SHP77 treated with DMSO at 0.1 percent for 48 hours (cell line): ENCODE measurements at regions not wholly inside any gene's neighbourhood (a gene's known extent, or its start where the extent isn't known, plus 50 kb on each side); places are given as distances from the start of the nearest gene placed in this dataset.
"Not testable (repeated sequence)": the region's sequence is repeated elsewhere in the genome, so short reads cannot be mapped to it uniquely, and the experiment has no call there.

Experiments
- DNase-seq: peaks from one replicate; lab custom pipeline; 2025; lab: John Stamatoyannopoulos, UW

DNA sequence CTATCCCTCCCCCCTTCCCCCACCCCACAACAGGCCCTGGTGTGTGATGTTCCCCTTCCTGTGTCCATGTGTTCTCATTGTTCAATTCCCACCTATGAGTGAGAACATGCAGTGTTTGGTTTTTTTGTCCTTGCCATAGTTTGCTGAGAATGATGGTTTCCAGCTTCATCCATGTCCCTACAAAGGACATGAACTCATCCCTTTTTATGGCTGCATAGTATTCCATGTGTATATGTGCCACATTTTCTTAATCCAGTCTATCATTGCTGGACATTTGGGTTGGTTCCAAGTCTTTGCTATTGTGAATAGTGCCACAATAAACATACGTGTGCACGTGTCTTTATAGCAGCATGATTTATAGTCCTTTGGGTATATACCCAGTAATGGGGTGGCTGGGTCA lies 52.3 kb upstream of the MAN1A2 start:
- not testable (repeated sequence) for DNase-seq

DNA sequence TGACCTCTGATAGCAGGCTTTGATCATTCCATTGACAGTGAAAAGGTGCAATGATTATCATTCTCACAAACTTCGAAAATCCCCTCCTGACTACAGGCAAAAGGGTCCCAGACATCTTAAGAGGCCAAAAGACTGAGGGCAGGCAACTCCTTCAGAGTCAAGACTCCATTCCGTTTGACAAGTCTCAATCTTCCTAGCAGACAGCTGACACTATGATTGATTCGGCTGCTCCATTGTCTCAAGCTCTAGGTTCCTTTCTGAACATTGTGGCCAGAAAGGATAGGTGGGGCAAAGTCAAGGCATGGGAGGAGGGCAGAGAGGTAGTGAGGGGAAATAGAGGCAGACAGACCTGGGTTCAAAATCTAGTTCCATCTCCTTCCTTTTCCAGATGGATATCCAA lies 53.7 kb upstream of the MAN1A2 start:
- DNase-seq, result no peak

DNA sequence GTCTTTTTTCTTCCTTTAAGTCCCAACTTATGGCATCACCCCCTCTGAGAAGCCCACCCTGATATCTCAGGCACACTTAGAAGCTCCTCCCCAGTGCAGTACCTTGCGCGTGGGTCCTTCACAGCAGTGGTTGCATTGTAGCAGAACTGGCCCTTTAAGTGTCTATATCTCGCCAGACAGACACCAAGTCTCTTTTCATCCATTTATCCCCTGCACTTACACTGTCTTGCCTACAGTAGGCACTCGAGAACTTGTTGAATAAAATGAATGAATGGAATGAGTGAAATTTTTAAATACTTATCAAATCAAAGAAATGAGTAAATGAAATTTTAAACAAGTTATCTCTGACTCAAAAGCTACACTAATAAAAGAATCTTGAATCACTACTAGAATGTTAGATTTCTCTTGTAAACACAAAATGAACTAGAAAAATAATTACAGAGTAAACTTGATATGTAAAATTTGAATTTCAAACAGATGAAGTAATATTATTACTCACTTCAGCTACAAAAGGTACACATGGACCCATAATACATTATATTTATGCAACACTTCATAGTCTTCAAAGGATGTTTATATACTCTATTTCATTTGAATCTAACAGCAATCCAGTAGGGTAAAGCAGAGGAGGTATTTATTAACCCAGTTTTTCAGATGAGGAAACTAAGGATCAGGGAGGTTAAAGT lies 54.7 kb upstream of the MAN1A2 start:
- peak; percentile 0 for DNase-seq

DNA sequence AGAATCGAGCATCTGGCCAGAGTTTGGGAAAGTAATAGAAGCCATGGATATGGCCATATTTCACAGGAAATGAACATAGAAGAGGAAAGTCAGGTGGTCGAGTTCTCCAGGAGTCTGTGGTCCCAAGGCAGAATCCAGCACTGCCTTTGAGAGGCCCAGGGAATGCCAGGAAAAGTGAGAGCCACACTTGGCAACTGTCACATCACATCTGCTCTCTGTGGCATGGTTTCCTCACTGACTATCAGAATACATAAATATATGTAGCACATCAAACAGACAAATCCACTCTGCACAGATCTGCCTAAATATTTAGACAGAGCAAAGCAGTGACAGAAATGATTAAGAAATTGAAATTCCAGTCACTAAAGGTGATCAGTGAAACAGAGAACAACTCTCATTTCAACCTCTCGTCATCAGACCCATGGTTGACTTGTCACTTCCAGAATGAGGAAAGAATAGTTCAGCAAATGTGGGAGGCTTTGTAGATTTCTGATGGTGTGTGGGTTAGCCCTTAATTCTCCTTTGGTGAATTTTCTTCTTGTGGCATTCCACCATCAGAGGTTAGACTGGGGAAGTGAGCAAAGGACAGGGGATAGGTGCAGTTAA lies 58.8 kb upstream of the MAN1A2 start:
- no peak for DNase-seq

DNA sequence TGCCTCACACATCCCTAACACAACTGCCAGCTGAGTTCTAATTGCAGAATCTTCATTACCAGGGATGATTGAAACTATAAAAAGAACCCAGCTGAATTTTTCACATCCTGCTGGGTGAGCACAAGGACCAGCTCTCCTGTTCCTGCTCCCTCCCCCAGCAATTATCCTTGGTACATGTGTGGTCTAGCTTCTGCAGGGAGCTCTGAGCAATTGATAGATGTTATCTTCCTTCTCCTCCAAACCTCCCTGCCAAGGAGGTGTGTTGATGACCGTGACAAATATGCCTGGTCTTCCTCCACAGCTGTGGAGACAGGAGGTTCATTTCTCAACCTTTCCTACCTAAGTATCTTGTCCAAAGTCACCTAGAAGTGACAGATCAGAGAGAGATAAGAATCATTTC lies 65.3 kb upstream of the MAN1A2 start:
- no peak for DNase-seq

DNA sequence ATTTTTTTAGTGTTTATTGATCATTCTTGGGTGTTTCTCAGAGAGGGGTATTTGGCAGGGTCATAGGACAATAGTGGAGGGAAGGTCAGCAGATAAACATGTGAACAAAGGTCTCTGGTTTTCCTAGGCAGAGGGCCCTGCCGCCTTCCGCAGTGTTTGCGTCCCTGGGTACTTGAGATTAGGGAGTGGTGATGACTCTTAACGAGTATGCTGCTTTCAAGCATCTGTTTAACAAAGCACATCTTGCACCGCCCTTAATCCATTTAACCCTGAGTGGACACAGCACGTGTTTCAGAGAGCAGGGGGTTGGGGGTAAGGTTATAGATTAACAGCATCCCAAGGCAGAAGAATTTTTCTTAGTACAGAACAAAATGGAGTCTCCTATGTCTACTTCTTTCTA lies 67.1 kb upstream of the MAN1A2 start:
- not testable (repeated sequence) for DNase-seq

DNA sequence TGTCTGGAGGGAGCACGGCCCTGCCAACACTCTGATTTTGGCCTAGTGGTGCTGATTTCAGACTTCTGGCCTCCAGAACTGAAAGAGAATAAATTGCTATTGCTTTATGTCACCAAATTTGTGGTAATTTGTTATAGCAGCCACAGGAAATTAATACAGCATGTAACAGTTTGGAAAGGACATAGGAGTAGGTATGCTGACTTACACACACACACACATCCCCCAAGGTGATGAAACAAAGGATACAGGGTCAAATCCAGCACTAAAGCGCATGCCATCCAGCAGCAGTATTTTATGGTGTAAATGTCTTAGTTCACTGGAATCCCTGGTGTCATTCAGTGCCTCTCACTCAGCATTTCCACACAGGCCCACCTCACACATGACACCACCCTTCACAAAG lies 72.2 kb upstream of the MAN1A2 start:
- DNase-seq, result no peak

DNA sequence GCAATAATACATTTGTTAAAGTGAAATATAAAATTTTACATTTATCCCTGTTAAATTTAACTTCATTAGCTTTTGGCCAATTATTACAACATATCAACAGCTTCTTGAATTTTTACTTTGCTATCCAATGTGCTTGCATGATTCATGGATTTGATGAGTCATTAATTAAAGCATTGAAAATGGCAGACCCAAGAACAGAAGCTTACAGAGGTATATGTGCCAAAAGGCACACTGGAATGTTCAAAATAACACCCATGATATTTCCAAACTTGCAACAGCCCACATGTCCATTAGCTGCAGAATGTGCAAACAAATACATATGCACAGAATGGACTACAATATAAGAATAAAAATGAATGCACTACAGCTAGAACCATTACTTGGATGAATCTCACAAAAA lies 76.4 kb upstream of the MAN1A2 start:
- no peak for DNase-seq

DNA sequence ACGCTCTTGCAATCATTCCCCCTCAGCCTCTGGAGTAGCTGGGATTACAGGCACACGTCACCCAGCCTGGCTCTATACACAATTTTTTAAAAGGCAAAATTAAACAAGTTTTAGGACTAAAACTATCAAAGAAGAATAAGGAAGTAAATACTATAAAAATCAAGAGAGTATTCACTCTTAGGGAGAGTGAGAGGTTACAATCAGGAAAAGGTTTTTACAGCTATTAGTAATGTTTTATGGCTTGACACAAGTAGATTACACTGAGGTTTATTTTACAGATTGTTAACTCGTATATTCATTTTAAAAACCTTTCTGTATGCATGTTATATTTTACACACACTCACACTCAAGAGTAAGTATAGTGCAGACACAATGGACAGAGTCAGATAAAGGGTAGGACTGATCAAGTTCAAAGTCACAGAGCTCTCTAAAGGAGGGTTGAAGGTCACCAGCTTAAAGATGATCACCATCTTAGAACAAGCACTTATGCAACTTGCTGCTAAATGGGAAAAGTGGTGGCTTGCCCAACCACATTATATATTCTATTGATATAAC lies 77.9 kb upstream of the MAN1A2 start:
- DNase-seq, result no peak

DNA sequence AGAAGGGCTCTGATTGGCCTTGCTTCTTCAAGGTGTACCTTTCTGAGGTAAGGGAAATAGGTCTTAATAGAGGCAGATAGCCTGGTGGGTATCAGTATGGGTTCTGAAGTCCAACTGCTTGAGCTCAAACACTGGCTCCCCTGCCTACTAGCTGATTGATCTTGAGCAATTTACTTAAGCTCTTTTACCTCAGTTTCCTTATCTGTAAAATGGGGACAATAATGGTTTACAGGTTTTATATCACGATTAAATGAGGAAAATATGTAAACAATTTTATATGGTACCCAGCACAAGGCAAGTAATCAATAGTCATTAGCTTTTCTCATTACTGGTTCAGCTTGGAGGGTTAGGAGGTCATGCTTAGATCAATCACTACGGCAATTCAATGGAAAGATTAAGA lies 75.8 kb upstream of the VTCN1 start:
- no peak for DNase-seq

DNA sequence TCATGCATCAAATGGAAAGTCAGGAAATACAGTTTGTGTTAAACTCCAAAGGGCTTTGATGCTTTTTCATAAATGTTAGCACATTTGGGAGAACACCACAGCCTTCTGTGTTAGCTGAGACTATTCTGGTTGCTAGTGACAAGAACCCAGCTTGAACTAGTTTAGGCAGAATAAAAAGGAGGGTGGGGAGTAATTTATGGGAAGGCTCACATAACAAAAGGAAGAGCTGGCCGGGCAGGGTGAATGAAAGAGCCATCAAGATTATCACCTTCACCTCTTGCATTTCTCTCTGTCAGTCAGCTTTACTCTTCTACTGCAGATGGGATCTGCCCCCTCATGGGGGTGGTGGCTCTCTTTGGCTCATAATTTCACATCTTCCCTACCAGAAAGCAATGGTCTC lies 75.4 kb upstream of the VTCN1 start:
- DNase-seq, result no peak

DNA sequence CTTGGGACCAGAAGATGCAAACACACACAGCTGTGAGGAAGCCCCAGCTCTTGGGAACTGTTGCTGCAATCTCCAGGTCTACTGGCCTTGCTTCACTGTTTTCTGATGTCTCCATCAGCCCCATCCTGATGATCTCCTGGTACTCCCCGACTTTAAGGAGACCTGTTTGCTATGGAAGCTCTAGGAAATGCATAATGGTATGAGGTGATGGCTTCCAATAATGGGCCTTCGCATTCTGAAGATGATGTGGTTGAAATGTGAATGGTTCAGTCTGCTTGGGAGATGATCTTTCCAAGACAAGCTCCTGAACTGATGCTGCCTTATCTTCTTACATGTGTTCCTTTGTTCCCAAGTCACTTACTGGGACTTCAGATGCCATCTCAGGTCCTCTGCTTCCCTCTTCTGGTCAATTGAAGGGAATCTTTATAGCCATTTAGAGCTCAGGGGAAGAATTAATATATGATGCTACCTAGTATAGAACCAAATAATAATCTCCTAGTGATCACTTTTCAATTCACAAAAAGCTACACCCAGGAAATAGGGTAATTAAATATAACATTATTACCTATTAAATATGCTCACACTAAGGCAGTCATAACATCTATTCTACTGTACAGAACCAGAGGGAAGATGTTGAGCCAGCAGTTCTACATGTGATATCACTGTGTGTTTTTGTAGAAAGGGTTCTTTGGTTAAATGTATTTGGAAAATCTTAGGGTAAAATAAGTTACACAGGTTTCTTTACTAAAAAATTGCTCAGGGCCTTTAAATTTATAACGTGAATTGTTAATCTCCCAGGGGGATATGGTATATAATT lies 73.9 kb upstream of the VTCN1 start:
- peak; percentile 5 for DNase-seq

DNA sequence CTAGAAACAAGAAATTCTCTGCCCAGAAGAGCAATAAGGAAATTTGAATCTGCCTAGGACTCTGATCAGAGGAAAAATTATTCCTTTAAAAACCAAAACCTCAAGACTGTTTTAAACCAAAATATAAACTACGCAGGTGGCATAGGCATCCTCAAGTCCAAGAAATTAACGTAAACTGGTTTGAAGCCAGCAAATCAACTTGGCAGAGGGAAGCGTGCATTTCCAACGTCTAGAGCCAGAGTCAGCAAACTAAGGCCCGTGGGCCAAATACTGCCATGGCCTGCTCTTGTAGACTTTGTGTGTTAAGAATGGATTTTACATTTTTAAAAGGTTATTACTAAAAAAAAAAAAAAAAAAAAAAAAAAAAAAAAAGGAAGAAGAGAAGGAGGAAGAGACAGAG lies 67.8 kb upstream of the VTCN1 start:
- no peak for DNase-seq

DNA sequence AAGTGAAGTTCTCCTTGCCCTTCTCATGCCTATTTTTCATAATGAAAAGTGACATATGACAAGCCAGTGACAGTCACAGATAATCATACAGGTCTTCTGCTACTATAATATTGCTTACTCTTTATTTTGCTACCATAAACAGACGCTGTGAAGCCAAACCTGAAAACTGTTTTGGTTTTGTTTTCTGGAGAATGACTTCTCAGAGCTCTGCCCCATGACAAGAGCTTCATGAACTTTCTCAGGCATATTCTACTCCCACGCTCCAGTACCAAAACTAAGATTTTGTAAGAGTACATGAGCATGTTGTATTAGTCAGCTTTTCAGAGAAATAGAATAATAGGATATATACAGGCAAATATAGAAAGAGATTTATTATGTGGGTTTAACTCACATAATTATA lies 64.3 kb upstream of the VTCN1 start:
- DNase-seq, result no peak

DNA sequence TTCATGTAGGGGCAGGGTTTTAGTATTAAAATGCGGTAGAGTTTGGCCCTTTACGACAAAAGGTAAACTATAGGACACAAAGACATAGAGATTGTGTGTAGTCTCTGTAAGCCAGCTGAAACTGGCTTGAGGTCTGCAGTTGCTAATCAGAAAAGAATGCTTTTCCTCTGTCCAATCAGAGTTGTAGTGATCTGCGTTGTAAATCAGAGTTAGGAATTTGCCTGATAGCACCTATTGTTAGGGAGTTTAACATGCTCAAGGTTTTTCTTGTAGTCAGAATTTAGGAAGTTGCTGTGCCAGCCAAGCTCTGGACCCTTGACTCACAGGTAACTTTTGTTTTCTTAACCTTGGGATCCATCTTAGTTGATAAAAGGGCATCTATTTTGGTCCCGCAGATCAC lies 61.2 kb upstream of the VTCN1 start:
- no peak for DNase-seq

DNA sequence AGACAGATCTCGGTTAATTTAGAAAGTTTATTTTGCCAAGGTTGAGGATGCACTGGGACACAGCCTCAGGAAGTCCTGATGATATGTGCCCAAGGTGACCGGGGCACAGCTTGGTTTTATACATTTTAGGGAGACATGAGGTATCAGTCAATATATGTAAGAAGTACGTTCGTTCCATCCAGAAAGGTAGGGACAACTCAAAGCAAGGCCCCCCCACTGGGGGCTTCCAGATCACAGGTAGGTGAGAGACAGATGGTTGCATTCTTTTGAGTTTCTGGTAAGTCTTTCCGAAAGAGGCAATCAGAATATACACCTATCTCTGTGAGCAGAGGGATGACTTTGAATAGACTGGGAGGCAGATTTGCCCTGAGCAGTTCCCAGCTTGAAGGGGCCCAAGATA lies 60.4 kb upstream of the VTCN1 start:
- no peak for DNase-seq

DNA sequence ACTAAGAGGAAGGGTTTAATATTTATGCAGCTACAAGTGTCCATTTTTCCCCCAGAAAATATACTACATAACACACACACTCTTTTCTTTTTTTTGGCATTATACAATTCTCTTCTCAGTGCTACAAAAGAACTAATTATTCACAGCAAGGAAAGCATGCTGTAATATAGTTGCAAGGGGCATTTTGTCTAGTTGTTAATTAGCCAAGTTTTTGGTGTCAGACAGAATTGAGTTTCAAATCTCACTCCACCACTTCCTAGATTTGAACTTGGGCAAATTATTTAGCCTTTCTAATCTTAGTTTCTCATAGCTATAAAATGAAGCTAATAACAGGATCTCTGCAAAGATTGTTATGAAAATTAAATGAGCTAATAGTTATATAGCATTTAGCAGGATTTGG lies 60.0 kb upstream of the VTCN1 start:
- no peak for DNase-seq

DNA sequence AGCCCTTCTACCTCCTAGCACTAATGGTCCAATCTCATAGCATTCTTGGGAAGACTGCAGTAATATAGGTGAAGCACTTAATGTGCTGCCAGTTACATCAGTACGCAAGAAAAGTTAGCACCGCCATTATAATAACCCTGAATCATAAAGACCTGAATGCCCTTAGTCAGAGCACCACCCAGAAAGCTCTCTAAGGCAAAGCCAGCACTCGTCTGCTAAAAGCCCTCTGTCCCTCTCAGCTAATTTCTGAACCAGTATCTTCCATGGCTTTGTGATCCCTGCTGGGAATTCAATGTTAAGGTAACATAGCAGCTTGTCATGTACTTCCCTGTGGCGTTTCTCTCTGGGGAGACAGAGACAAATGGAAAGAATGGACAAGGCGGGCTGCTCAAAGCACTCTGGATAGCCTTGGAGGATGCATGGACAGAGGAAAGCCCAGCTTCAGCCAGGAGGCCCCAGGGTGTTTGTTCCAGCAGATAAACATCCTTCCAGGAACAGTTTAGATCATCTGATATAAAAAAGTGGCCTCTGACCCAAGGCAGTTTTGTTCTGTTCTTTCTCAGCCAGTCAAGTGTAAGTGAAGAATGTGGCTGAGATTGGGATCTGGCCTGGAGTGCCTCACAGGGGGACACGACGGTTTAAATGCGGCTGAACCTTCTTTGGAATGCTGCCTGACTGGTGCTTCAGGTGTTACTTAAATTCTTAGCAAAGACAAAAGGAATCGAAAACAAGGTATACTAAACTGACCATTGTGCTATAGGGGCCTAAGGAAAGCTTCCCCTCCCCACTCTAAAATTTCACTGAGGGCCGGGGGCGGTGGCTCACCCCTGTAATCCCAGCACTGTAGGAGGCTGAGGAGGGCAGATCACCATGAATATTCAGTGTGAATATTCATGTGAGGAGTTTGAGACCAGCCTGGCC lies 58.1 kb upstream of the VTCN1 start:
- DNase-seq, result no peak

DNA sequence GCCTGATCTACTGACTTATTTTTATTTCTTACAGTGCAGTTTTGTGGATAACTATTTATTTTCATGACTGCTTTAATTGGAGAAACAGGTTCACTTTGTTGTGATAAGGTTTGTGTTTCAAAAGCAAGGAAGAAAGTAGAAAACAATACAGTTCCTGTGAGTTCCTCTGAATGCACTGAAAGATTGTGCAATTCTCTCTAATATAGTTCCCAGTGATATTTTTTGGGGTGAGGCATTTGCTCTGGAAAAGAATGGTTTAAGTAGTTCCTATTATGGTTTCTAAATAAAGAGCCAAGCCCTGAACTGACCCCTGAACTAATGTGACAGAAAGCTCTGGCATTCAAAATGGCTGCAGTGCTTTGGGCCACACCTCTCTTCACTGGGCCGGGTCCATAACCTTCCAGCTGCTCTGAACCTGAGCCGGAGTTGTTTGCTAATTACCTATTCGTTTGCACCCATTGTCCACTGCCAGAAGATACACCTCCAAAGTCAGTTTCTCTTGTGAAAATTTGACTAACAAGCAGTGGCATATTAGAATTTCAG lies 56.6 kb upstream of the VTCN1 start:
- DNase-seq, result no peak

DNA sequence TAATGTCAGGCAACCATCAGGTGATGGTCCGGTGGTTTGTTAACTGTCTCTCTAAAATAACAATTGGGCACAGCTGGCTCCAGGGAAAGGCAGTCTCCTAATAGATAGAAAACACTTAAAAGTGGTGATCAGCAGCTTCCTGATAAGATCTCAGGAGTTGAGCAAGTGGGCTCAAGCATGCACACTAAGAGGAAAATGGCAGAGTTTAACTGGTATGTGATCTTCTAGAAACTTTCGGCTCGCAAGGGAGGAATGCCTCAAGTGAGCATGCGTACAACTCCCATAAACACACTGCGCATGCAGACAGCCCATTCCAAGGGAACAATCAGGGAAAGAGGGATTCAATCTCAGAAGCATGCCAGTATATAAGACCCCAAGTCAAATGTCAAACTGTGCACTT lies 52.2 kb upstream of the VTCN1 start:
- DNase-seq, result no peak

DNA sequence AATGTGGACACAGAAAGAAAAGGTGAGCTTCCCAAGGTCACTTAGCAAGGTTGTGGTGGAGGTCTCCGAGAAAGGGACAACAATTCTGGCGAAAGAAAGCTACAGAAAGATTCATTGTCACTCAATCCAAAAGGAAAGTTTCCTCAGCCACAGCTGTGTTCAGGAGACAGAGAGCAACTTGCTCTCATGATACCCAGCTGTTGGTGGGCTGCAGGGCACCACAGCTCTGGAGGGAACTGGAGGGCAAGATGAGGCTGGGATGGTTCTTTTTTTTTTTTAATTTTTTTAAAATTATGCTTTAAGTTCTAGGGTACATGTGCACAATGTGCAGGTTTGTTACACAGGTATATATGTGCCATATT lies 50.7 kb upstream of the VTCN1 start:
- DNase-seq, result no peak
